Breast epithelium (tissue), 3 donors: ENCODE measurements at regions not wholly inside any gene's neighbourhood (a gene's known extent, or its start where the extent isn't known, plus 50 kb on each side); places are given as distances from the start of the nearest gene placed in this dataset.

Experiments used
- CTCF ChIP-seq, 3 donors: fragments of 450-650 bp; IDR thresholded peaks; one replicate each; pipeline ENCODE4 v1.5.1; 2016 to 2017; ENCODE audit warnings: antibody characterized with exemption in 3 of 3, mild to moderate bottlenecking in 3 of 3, moderate library complexity in 3 of 3
- POLR2A ChIP-seq: fragments of 450-650 bp; IDR thresholded peaks from one replicate; pipeline ENCODE4 v1.6.1; 2016; ENCODE audit warnings: antibody characterized with exemption, mild to moderate bottlenecking, moderate library complexity
- POLR2AphosphoS5 ChIP-seq, 3 donors: sonication (generic); formaldehyde crosslinking; IDR thresholded peaks; one replicate each; pipeline ENCODE4 v1.6.1; 2017; ENCODE audit warnings: antibody characterized with exemption in 3 of 3

- no peak for TF ChIP-seq POLR2A
- no peak for TF ChIP-seq CTCF (IDR thresholded peaks at IDR 0.05)
- no peak for TF ChIP-seq POLR2AphosphoS5 (IDR thresholded peaks at IDR 0.05)
Measured at GRCh38 chr20:55677011-55677410, 328.3 kb downstream of the CBLN4 start.
